HCT116 (cell line): ENCODE measurements at regions not wholly inside any gene's neighbourhood (a gene's known extent, or its start where the extent isn't known, plus 50 kb on each side); places are given as distances from the start of the nearest gene placed in this dataset.

Experiments used
- ATAC-seq: fragments of 200-7000 bp; cut with Tn5 transposase; 2 replicates; pipeline ENCODE4 v1.9.1; 2020; ENCODE audit warnings: mild to moderate bottlenecking, moderate library complexity
- BruUV-seq: library from RNA; stranded (reverse); fragments of 400-500 nt; replicated peaks from 2 replicates; lab custom pipeline; 2021; lab: Mats Ljungman, UMichigan
- CTCF ChIA-PET: fragments of 300-600 bp; sonication (Branson Sonifier 250); formaldehyde crosslinking; loops from one replicate; lab custom pipeline; 2021; ENCODE audit warnings: antibody characterized with exemption; lab: Charles Lee
- POLR2A ChIA-PET: fragments of 300-600, 350-600 bp; sonication (Branson Sonifier 250); formaldehyde crosslinking; loops from one replicate; lab custom pipeline; 2021; ENCODE audit warnings: antibody characterized with exemption; lab: Charles Lee
- RAD21 ChIA-PET, 2 experiments: fragments of 300-600 bp; sonication (Branson Sonifier 250); formaldehyde crosslinking; loops; one replicate each; lab custom pipeline; 2023; ENCODE audit warnings: low total read pairs in 2 of 2; ENCODE audit not compliant: uncharacterized antibody in 2 of 2, unreplicated experiment in 2 of 2, low non-redundant PET in 1 of 2; lab: Charles Lee
- DNase-seq: peaks from one replicate; pipeline ENCODE4 v3.0.0-alpha.2; 2010; ENCODE audit warnings: low read depth, low spot score
- H2AFZ ChIP-seq: fragments of 200-600 bp; shearing (Covaris generic), sonication (generic); 2 replicates; pipeline ENCODE4 v1.6.1; 2017; ENCODE audit warnings: low read depth, mixed run types, mixed read lengths, antibody characterized with exemption, low read length; ENCODE audit not compliant: poor library complexity, severe bottlenecking
- H3K27ac ChIP-seq: 2 replicates; pipeline ENCODE4 v1.5.1; 2012; ENCODE audit warnings: low read depth, low read length
- H3K27me3 ChIP-seq: fragments of 200-600 bp; sonication (generic); 2 replicates; pipeline ENCODE4 v1.6.1; 2016; ENCODE audit warnings: mixed run types, low read length, mixed read lengths; ENCODE audit not compliant: insufficient read depth
- H3K36me3 ChIP-seq, 2 experiments: fragments of 200-500 bp in 1 of 2; fragments of 200-600 bp in 1 of 2; sonication (Bioruptor generic) in 1 of 2; sonication (generic) in 1 of 2; 2 replicates each; pipeline versions ENCODE4 v1.5.1 to v1.6.1; 2014 to 2016; ENCODE audit warnings: low read length in 2 of 2, inconsistent platforms in 1 of 2, mixed read lengths in 1 of 2, mixed run types in 1 of 2; ENCODE audit not compliant: insufficient read depth in 2 of 2, control insufficient read depth in 1 of 2
- H3K4me1 ChIP-seq, 2 experiments: fragments of 200-600 bp in 1 of 2; sonication (generic) in 1 of 2; 2 replicates each; pipeline versions ENCODE4 v1.5.1 to v1.6.1; 2012 to 2017; ENCODE audit warnings: low read length in 2 of 2, inconsistent platforms in 1 of 2, mild to moderate bottlenecking in 1 of 2, mixed read lengths in 1 of 2, mixed run types in 1 of 2, moderate library complexity in 1 of 2; ENCODE audit not compliant: insufficient read depth in 2 of 2, control insufficient read depth in 1 of 2
- H3K4me2 ChIP-seq: fragments of 200-600 bp; sonication (generic); 2 replicates; pipeline ENCODE4 v1.6.1; 2017; ENCODE audit warnings: mixed run types, low read length, mixed read lengths
- H3K4me3 ChIP-seq, 2 experiments: fragments of 200-600 bp in 1 of 2; sonication (generic) in 1 of 2; replicated peaks in 1 of 2; 2 replicates each; pipeline ENCODE4 v1.5.1; 2011 to 2016; ENCODE audit warnings: low read length in 2 of 2, control low read depth in 1 of 2, low read depth in 1 of 2, mild to moderate bottlenecking in 1 of 2, mixed read lengths in 1 of 2, mixed run types in 1 of 2
- H3K79me2 ChIP-seq: fragments of 200-600 bp; sonication (generic); 2 replicates; pipeline ENCODE4 v1.6.1; 2017; ENCODE audit warnings: mild to moderate bottlenecking, mixed run types, low read length, moderate library complexity, mixed read lengths; ENCODE audit not compliant: insufficient read depth
- H3K9ac ChIP-seq: fragments of 200-600 bp; sonication (generic); 2 replicates; pipeline ENCODE4 v1.6.1; 2016; ENCODE audit warnings: low read length, mixed read lengths
- H3K9me2 ChIP-seq: fragments of 200-600 bp; sonication (generic), shearing (Covaris generic); 2 replicates; pipeline ENCODE4 v1.6.1; 2017; ENCODE audit warnings: mixed run types, mild to moderate bottlenecking, moderate library complexity; ENCODE audit not compliant: insufficient read depth
- H3K9me3 ChIP-seq, 2 experiments: fragments of 200-500 bp in 1 of 2; fragments of 200-600 bp in 1 of 2; sonication (Bioruptor generic) in 1 of 2; sonication (generic) in 1 of 2; 2 replicates each; pipeline ENCODE4 v1.6.1; 2014 to 2017; ENCODE audit warnings: low read length in 2 of 2, mixed read lengths in 2 of 2, inconsistent platforms in 1 of 2, low read depth in 1 of 2, mild to moderate bottlenecking in 1 of 2, mixed run types in 1 of 2, moderate library complexity in 1 of 2; ENCODE audit not compliant: control insufficient read depth in 1 of 2, insufficient read depth in 1 of 2
- H4K20me1 ChIP-seq: fragments of 200-600 bp; sonication (generic), shearing (Covaris generic); 2 replicates; pipeline ENCODE4 v1.6.1; 2017; ENCODE audit warnings: mixed run types, mild to moderate bottlenecking, moderate library complexity; ENCODE audit not compliant: insufficient read depth
- ELF1 ChIP-seq: IDR thresholded peaks from 2 replicates; pipeline ENCODE4 v1.6.1; 2012; ENCODE audit warnings: low read depth, borderline replicate concordance
- EZH2 ChIP-seq: fragments of 200-600 bp; sonication (generic); IDR thresholded peaks from 2 replicates; pipeline ENCODE4 v1.6.1; 2017; ENCODE audit warnings: antibody characterized with exemption, mixed run types
- FOSL1 ChIP-seq: IDR thresholded peaks from 2 replicates; pipeline ENCODE4 v1.6.1; 2012; ENCODE audit warnings: low read depth
- JUND ChIP-seq: IDR thresholded peaks from 2 replicates; pipeline ENCODE4 v1.6.1; 2012
- MAX ChIP-seq: IDR thresholded peaks from 2 replicates; pipeline ENCODE4 v1.6.1; 2012
- POLR2A ChIP-seq: IDR thresholded peaks from 2 replicates; pipeline ENCODE4 v1.7.0; 2011; ENCODE audit warnings: borderline replicate concordance; ENCODE audit not compliant: insufficient read depth, insufficient read length; ENCODE audit errors: extremely low read depth
- POLR2AphosphoS5 ChIP-seq: IDR thresholded peaks from 2 replicates; pipeline ENCODE4 v1.6.1; 2011; ENCODE audit warnings: mild to moderate bottlenecking, low read depth, low read length, moderate library complexity
- RAD21 ChIP-seq: IDR thresholded peaks from 2 replicates; pipeline ENCODE4 v1.6.1; 2012; ENCODE audit warnings: low read depth, mild to moderate bottlenecking
- REST ChIP-seq: IDR thresholded peaks from 2 replicates; pipeline ENCODE4 v1.6.1; 2012; ENCODE audit warnings: low read depth
- SIN3A ChIP-seq: IDR thresholded peaks from 2 replicates; pipeline ENCODE4 v1.6.1; 2012; ENCODE audit warnings: low read depth
- SP1 ChIP-seq: IDR thresholded peaks from 2 replicates; pipeline ENCODE4 v1.6.1; 2012; ENCODE audit warnings: low read depth
- SRF ChIP-seq: IDR thresholded peaks from 2 replicates; pipeline ENCODE4 v1.6.1; 2012; ENCODE audit warnings: low read depth
- TCF7L2 ChIP-seq: IDR thresholded peaks from 2 replicates; pipeline ENCODE4 v1.7.0; 2011; ENCODE audit warnings: borderline replicate concordance, inconsistent platforms; ENCODE audit not compliant: insufficient read depth, insufficient read length; ENCODE audit errors: extremely low read depth
- YY1 ChIP-seq: IDR thresholded peaks from 2 replicates; pipeline ENCODE4 v1.6.1; 2011; ENCODE audit warnings: low read length, low read depth, moderate library complexity, mild to moderate bottlenecking; ENCODE audit not compliant: insufficient replicate concordance; ENCODE audit errors: extremely low read depth
- ZNF274 ChIP-seq: fragments of 200-500 bp; sonication (Bioruptor generic); IDR thresholded peaks from 2 replicates; pipeline ENCODE4 v1.6.1; 2014; ENCODE audit warnings: mild to moderate bottlenecking, low read depth, low read length, inconsistent platforms
- intact Hi-C: fragments of 100-400 bp; cut with micrococcal nuclease; formaldehyde crosslinking; loops from 2 replicates; pipeline ENCODE4 v1.10.0; 2022
- TF ChIP-seq, protein P1 (sequence below): IDR thresholded peaks from 2 replicates; pipeline ENCODE4 v1.6.1; 2012

DNA sequence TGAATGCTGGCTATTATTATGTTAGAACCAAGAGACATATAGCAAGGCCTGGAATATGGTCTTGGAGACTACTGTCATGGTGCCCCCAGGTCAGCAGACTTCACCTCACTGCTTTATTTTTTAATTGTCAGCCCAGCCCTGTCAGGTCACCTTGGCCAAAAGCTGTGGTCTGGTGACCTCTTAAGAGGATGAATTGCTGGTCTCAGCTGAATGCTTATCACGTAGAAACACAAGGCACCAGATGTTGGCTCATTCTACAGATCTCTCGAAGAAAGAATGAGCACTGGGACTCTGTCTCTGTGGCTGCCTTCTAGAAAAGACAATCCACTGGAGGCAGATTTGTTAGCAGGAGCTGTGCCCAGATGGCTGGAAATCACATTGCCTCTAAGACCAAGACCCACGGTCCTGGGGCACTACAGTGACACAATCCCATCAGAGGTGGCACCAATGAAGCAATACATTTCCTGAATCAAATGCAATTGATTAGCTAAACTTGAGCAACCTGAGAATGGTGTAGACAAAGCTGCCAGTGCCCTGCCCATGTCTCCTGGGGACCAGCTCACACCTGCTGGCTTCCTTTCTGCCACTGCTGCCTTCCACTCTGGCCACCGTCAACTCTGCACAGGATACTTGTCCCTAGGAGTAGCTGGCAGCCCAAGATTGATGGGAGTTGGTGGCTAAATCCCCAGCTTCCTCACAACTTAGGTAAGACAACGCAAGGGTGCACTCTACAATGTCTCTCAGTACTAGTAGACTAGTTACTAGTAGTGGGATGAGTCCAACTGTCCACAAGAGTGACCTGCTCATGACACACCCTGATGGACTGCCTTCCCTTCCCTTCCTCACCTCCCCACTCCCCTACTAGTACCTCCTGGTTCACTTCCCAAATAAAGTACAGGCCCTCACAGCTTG is 384.9 kb upstream of the PROK2 start (continued):
- TF ChIP-seq RAD21 (no peak), JUND (no peak), MAX (no peak), POLR2A (no peak), YY1 (no peak), FOSL1 (no peak), SIN3A (no peak), ELF1 (no peak), TCF7L2 (no peak)
- TF ChIP-seq, all 23 proteins: peak for 0

- Histone ChIP-seq H3K9me3 (no peaks in the 10 kb centered on the region), H3K9ac (no peak overlapping the region), H3K4me2 (no peak overlapping the region), H2AFZ (no peak overlapping the region), H3K9me2 (no peaks in the 10 kb centered on the region), H4K20me1 (no peaks in the 10 kb centered on the region), H3K27ac (no peak overlapping the region), H3K36me3 (no peaks in the 10 kb centered on the region), H3K4me1 (no peaks in the 10 kb centered on the region), H3K79me2 (no peaks in the 10 kb centered on the region), H3K27me3 (no peaks in the 10 kb centered on the region), H3K4me3 (no peak overlapping the region)
- intact Hi-C loops = no loop called here
- POLR2A ChIA-PET = no interaction called here
- ATAC-seq (no peak), DNase-seq (no peak)
- no TSS peak for BruUV-seq
- CTCF ChIA-PET = no interaction called here
- TF ChIP-seq ZNF274 (no peak), REST (no peak), SRF (no peak), SIN3A (no peak), SP1 (no peak), POLR2AphosphoS5 (no peak), EZH2 (no peak)
- TF ChIP-seq, protein P1, sequence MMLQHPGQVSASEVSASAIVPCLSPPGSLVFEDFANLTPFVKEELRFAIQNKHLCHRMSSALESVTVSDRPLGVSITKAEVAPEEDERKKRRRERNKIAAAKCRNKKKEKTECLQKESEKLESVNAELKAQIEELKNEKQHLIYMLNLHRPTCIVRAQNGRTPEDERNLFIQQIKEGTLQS = no peak
- RAD21 ChIA-PET = no interaction called here
Observed at GRCh38 chr3:72169120-72169519, 384.2 kb upstream of the PROK2 start.
